Activated naive CD4-positive, alpha-beta T cell treated with anti-CD3 and anti-CD28 coated beads for 36 hours (primary cell): ENCODE measurements at regions not wholly inside any gene's neighbourhood (a gene's known extent, or its start where the extent isn't known, plus 50 kb on each side); places are given as distances from the start of the nearest gene placed in this dataset.

Source experiments
- CTCF ChIA-PET: fragments of 350-600 bp; sonication (Branson Sonifier 250); formaldehyde crosslinking; loops from one replicate; lab custom pipeline; 2021; ENCODE audit warnings: antibody characterized with exemption; lab: Charles Lee
- DNase-seq: peaks from one replicate; pipeline ENCODE4 v3.0.0-alpha.2; 2020
- H3K27ac Mint-ChIP-seq: one replicate; pipeline ENCODE4 v1.8.0; 2021; ENCODE audit warnings: mild to moderate bottlenecking, mixed read lengths
- H3K27me3 Mint-ChIP-seq: one replicate; pipeline ENCODE4 v1.8.0; 2021; ENCODE audit warnings: low read depth, mixed read lengths
- H3K36me3 Mint-ChIP-seq: one replicate; pipeline ENCODE4 v1.8.0; 2021; ENCODE audit warnings: low read depth, mixed read lengths
- H3K4me1 Mint-ChIP-seq: one replicate; pipeline ENCODE4 v1.8.0; 2021; ENCODE audit warnings: low read depth, mixed read lengths
- H3K4me3 Mint-ChIP-seq: one replicate; pipeline ENCODE4 v1.8.0; 2021; ENCODE audit warnings: mild to moderate bottlenecking, moderate library complexity, mixed read lengths
- H3K9me3 Mint-ChIP-seq: one replicate; pipeline ENCODE4 v1.8.0; 2021; ENCODE audit warnings: mixed read lengths
- intact Hi-C: fragments of 100-400 bp; cut with micrococcal nuclease; formaldehyde crosslinking; loops from one replicate; pipeline ENCODE4 v1.15.1; 2023

DNA sequence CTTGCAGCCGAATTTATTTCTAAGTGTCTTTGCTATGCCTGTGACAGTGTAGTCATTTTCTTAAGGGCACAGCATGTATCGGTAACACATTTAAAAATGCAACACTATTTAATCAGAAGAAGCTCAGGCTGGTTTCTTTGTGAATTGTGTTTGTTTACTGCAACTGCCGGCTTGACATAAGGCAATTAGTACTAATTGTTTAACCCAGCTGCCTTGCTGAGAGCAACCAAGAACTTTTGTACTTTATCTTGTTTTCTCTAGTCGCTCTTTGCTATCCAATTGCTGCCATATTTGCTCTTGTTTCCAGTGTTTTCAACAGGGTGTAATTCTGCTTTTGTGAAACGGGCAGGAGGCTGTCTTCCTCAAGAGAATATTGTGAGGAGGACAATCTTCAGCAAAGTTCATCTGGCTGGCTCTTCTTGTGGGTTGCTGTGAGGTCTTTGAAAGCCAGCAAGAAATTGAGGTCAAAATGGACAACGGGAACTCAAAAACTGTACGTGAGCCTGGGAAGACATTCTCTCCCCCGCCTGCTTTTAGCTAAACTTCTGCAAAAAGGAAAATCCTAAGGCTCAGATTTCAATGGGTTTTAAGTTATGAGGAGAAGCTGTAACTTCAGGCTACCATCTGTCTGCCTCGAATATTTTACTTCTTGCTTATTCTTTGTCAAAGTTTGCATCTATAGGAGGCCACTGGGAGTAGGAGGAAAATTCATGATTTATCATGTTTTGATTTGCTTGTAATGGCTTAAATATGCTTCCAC is 75.8 kb upstream of the TSHZ3 start:
- no peak overlapping the region for H3K27ac Mint-ChIP-seq
- H3K4me1 Mint-ChIP-seq: no peaks in the 10 kb centered on the region
- H3K36me3 Mint-ChIP-seq: no peaks in the 10 kb centered on the region
- CTCF ChIA-PET: no interaction called here
- no peak for DNase-seq
- H3K4me3 Mint-ChIP-seq: no peak overlapping the region
- no peaks in the 10 kb centered on the region for H3K9me3 Mint-ChIP-seq
- H3K27me3 Mint-ChIP-seq: peaks cover 19% of the 10 kb centered on the region
- intact Hi-C loops: no loop called here

DNA sequence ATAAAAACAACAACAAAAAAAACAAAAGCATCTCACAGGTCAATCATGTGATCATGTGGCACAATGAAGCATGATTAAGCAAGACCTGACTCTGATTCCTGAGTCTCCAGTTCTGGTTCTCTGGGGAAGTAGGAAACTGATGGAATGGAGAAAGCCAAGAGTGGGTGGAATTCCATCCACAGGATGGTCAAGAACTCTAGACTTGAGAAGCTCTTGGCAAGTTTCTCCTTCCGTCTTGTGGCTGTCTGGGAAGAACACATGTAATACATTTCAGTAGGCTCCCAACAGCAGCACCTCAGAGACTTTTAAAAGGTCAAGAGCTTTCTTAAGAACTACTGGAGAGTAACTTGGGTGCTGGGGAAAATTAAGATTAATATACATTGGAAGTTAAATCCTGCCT is 78.6 kb upstream of the TSHZ3 start:
- no peak overlapping the region for H3K4me3 Mint-ChIP-seq
- no peak for DNase-seq
- intact Hi-C loops: no loop called here
- peaks cover 17% of the 10 kb centered on the region for H3K27me3 Mint-ChIP-seq
- no peak overlapping the region for H3K27ac Mint-ChIP-seq
- CTCF ChIA-PET: interaction anchor here (0.6 kb wide), 1 partner anchor 754 kb away, joined by 4 read pairs; no protein-coding TSS in a partner anchor
- H3K9me3 Mint-ChIP-seq: no peaks in the 10 kb centered on the region
- no peaks in the 10 kb centered on the region for H3K4me1 Mint-ChIP-seq
- no peaks in the 10 kb centered on the region for H3K36me3 Mint-ChIP-seq

DNA sequence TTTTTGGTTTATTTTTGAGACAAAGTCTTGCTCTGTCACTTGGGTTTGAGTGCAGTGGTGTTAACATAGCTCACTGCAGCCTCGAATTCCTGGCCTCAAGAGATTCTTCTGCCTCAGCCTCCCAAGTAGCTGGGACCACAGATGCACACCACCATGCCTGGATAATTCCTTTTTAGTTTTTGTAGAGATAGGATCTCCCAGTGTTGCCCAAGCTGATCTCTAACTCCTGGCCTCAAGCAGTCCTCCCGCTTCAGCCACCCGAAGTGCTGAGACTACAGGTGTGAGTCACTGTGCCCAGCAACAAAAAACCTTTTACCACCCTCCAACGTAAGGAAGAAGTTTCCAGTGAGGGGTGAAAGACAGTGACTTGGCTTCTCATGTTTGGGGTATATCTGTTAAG is 81.1 kb upstream of the TSHZ3 start:
- intact Hi-C loops: no loop called here
- no peak overlapping the region for H3K4me3 Mint-ChIP-seq

DNA sequence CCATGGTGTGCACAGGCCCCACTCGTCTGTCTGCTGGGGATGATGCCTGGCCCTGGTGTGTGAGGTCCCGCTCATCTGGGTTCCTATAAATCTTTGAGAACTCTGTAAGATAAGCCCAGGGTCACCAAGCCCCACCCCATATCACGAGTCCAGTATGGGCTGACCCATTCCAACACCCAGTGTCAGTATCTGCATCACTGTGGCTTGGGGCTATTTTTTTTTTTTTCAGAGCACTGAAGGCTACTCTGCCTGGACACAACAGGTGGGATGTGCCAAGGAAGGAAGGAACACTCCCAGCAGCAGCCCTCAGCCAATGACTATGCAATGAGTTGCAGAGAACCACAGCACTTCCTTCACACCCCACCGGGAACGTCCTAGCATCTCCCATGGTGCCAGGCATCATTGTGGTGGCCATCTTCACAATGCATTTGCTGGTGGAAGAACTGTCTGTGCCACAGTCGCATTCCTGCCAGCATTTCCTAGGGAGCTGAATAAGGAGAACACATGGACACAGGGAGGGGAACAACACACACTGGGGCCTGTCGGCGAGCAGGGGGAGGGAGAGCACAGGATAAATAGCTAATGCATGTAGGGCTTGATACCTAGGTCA is 83.1 kb upstream of the TSHZ3 start:
- intact Hi-C loops: no loop called here
- Mint-ChIP-seq H3K9me3 (peaks cover 5% of the 10 kb centered on the region), H3K27me3 (peaks cover 17% of the 10 kb centered on the region), H3K4me3 (no peak overlapping the region), H3K4me1 (no peaks in the 10 kb centered on the region), H3K27ac (no peak overlapping the region), H3K36me3 (no peaks in the 10 kb centered on the region)
- CTCF ChIA-PET: no interaction called here
- no peak for DNase-seq

More for the DNA sequence above, 81.1 kb upstream of the TSHZ3 start:
- Mint-ChIP-seq H3K27ac (no peak overlapping the region), H3K27me3 (peaks cover 21% of the 10 kb centered on the region), H3K36me3 (no peaks in the 10 kb centered on the region), H3K9me3 (peaks cover 4% of the 10 kb centered on the region), H3K4me1 (no peaks in the 10 kb centered on the region)
- CTCF ChIA-PET: no interaction called here
- DNase-seq: no peak

DNA sequence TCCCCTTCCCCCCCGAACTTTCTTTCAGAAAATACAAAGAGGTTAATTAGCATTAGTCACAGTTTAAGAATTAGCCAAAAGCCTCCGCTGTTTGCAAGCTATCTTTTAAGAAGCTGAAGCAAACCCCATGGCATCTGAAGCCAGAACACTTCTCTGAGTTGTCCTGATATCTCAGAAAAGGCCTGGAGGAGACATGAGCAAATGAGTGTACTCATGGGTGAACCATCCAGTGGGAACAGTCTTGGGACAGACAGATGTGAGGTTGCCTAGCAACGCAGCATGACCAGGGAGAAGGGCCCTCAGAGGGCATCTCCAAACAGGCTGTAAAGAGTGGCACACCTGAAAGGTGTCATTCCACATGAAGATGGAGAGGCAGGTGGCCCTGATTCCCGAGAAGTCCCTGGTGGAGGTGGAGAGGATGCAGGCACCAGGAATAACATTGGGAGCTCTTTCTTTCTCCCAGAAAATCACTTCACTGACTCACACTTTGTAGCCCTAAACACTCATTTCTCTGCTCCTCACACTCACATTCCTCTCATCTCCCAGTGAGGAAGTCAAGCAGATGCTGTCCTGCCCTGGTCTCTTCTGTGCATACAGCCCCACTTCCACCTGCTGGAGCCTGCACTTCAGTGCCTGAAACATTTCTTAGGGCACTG is 87.0 kb upstream of the TSHZ3 start:
- Mint-ChIP-seq H3K4me1 (no peaks in the 10 kb centered on the region), H3K4me3 (no peak overlapping the region), H3K36me3 (no peaks in the 10 kb centered on the region), H3K9me3 (peaks cover 5% of the 10 kb centered on the region), H3K27ac (no peak overlapping the region), H3K27me3 (peaks cover 28% of the 10 kb centered on the region)
- CTCF ChIA-PET: no interaction called here
- DNase-seq: no peak
- intact Hi-C loops: no loop called here

DNA sequence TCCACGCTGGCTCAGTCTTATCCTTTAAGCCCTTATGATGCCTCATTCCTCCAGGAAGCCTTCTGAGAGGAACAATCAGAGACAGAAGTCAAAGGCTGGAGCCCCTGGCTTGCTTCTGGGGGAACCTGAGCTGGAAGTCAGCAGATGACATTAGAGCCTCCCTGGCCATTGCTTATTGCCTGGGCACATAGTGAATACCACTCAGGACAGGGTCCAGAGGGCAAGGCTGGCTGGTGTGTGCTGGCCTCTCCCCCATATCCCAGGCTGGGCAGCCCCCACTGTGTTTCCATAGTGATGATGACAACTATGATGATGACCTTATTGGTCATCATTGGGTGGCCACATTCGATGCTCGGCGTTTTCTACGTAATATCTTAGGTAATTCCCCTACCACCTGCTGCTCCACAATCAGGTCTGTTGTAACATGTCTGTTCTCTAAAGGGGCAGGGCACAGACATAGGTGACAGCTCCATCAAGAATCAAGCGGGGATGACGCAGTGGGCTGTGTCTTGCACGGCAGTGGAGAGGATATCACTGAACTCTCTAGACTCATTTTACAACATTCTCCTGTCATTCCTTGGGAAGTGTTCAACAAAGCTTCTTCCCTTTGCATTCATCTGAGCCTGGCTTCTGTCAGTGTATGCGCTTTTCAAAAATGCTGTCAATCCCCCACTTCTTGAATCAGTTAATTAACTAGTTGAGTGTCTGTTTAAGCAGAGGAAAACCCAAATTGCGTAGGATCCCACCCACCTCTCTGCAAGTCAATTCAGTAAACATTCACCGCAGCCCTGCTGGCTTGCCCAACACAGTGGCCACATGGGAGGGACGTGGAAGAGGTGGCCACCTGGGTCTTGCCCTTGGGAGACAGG is 89.4 kb upstream of the TSHZ3 start:
- Mint-ChIP-seq H3K27ac (no peak overlapping the region), H3K36me3 (no peaks in the 10 kb centered on the region), H3K9me3 (peaks cover 5% of the 10 kb centered on the region), H3K4me1 (no peaks in the 10 kb centered on the region), H3K4me3 (no peak overlapping the region), H3K27me3 (peaks cover 23% of the 10 kb centered on the region)
- intact Hi-C loops: no loop called here
- CTCF ChIA-PET: no interaction called here
- no peak for DNase-seq

DNA sequence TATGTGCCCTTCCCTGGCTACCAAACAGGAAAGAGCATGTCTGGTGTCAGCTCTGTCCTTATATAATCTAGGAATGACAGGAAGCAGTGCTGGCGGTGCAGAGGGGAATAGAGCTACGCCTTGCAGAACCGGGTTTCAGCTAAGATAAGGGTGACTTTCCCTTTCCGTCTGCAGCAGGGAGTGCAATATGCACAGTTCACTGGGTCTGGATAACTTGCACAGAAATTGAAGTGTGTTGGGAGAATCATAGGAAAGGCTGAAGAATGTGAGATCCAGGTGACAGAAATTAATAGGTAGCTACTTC is 90.0 kb upstream of the TSHZ3 start:
- no peaks in the 10 kb centered on the region for H3K4me1 Mint-ChIP-seq
- DNase-seq: no peak
- peaks cover 5% of the 10 kb centered on the region for H3K9me3 Mint-ChIP-seq
- H3K4me3 Mint-ChIP-seq: no peak overlapping the region
- CTCF ChIA-PET: no interaction called here
- no peaks in the 10 kb centered on the region for H3K36me3 Mint-ChIP-seq
- no peak overlapping the region for H3K27ac Mint-ChIP-seq
- intact Hi-C loops: no loop called here
- peaks cover 19% of the 10 kb centered on the region for H3K27me3 Mint-ChIP-seq

DNA sequence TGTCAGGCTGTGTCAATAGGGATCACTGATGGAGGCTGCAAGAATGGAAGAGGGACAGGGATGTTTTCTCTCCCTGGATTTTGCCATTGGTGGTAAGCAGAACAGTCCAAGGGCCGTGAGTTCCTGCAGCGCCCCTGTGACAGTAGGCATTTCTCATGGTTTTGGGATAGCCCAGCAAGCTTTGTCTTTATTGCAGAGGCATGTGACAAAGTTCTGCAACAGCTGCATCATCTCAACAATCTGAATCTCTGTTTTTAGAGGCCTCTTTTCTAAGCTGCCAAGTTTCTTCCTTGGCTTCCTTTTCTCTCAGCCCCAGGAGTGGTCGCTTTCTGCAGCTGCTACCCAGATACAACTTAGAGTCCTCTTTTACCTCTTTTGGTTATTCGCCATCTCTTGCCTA is 95.7 kb upstream of the TSHZ3 start:
- no peaks in the 10 kb centered on the region for H3K4me1 Mint-ChIP-seq
- DNase-seq: no peak
- H3K9me3 Mint-ChIP-seq: peaks cover 4% of the 10 kb centered on the region
- H3K27ac Mint-ChIP-seq: no peak overlapping the region
- peaks cover 8% of the 10 kb centered on the region for H3K27me3 Mint-ChIP-seq
- H3K36me3 Mint-ChIP-seq: no peaks in the 10 kb centered on the region
- intact Hi-C loops: no loop called here
- no peak overlapping the region for H3K4me3 Mint-ChIP-seq
- CTCF ChIA-PET: interaction anchor here (0.6 kb wide), 1 partner anchor 317 kb away, joined by 3 read pairs; no protein-coding TSS in a partner anchor

DNA sequence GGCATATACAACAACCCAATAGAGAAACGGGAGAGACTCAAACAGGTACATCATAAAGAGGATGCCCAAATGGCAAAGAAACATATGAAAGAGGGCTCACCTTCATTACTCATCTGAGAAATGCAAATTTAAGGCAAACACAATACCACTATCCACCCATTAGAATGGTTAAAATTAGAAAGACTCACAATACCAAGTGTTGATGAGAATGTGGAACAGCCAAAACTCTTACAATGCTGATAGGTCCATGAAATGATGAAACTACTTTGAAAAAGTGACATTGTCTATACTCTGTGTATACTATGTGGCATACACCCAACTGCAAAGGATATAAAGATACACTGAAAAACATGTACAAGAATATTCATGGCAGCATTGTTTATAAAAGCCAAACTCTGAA is 96.2 kb upstream of the TSHZ3 start:
- peaks cover 12% of the 10 kb centered on the region for H3K27me3 Mint-ChIP-seq
- no peak overlapping the region for H3K4me3 Mint-ChIP-seq
- H3K36me3 Mint-ChIP-seq: peaks cover 3% of the 10 kb centered on the region
- CTCF ChIA-PET: no interaction called here
- no peak overlapping the region for H3K27ac Mint-ChIP-seq
- peaks cover 4% of the 10 kb centered on the region for H3K9me3 Mint-ChIP-seq
- no peak for DNase-seq
- no peaks in the 10 kb centered on the region for H3K4me1 Mint-ChIP-seq
- intact Hi-C loops: no loop called here

DNA sequence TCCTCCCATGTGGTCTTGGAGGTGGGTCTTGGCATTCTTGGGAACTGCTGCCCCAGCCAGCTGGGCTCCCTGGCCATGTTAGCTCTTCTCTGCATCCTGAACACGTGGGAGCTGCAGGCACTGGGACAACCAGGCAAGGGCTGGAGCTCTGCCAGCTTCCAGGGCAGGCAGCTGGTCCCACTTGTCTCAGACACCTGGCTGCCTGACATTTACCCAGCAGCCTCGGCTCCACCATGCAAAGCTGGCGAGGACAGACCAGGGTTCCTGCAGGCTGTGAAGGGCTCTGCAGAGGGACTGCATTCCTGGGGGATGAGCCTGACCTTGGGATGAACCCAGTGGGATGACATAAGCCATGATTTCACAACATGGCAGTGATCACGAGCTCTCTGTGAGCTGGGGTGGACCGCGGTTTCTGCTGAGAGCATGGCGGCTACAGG is 99.0 kb upstream of the TSHZ3 start:
- peaks cover 4% of the 10 kb centered on the region for H3K9me3 Mint-ChIP-seq
- intact Hi-C loops: no loop called here
- H3K4me1 Mint-ChIP-seq: no peaks in the 10 kb centered on the region
- no peak overlapping the region for H3K4me3 Mint-ChIP-seq
- no peak overlapping the region for H3K27ac Mint-ChIP-seq
- peaks cover 16% of the 10 kb centered on the region for H3K27me3 Mint-ChIP-seq
- CTCF ChIA-PET: no interaction called here
- DNase-seq: no peak
- H3K36me3 Mint-ChIP-seq: peaks cover 3% of the 10 kb centered on the region

DNA sequence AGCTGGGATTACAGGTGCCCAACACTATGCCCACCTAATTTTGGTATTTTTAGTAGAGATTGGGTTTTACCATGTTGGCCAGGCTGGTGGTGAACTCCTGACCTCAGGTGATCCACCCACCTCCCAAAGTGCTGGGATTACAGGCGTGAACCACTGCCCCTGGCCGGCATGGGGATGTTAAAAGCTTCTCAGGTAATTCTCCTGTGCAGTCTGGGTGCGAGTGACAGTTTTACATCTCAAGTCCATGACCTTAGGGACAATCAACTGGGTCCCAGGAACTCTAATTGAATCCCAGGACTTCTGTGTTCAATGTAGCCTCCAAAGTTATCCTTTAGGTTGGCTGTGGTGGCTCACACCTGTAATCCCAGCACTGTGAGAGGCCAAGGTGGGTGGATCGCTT is 100.1 kb upstream of the TSHZ3 start:
- DNase-seq: no peak
- Mint-ChIP-seq H3K9me3 (peaks cover 4% of the 10 kb centered on the region), H3K27ac (no peak overlapping the region), H3K36me3 (peaks cover 3% of the 10 kb centered on the region), H3K4me3 (no peak overlapping the region), H3K27me3 (peaks cover 16% of the 10 kb centered on the region), H3K4me1 (no peaks in the 10 kb centered on the region)
- intact Hi-C loops: no loop called here
- CTCF ChIA-PET: no interaction called here

DNA sequence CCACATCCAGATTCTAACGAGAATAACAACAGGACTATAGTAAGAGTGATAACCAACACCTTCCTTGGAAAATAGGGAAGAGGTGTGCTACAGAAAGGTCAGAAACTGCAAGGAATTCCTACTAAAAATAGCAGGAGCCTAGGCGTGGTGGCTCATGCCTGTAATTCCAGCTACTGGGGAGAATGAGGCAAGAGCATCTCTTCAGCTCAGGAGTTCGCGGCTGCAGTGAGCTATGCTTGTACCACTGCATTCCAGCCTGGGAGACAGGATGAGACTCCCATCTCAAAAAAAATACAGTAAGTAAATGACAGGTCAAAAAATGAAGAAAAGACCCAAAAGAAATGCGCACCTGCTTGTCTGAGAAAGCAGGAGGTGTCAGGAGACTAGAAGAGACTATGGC is 101.5 kb upstream of the TSHZ3 start:
- CTCF ChIA-PET: no interaction called here
- no peaks in the 10 kb centered on the region for H3K4me1 Mint-ChIP-seq
- no peak overlapping the region for H3K4me3 Mint-ChIP-seq
- no peak overlapping the region for H3K27ac Mint-ChIP-seq
- intact Hi-C loops: no loop called here
- H3K27me3 Mint-ChIP-seq: peaks cover 16% of the 10 kb centered on the region
- H3K9me3 Mint-ChIP-seq: no peaks in the 10 kb centered on the region
- no peak for DNase-seq
- peaks cover 3% of the 10 kb centered on the region for H3K36me3 Mint-ChIP-seq
